ENCODE measurements at regions not wholly inside any gene's neighbourhood (a gene's known extent, or its start where the extent isn't known, plus 50 kb on each side); places are given as distances from the start of the nearest gene placed in this dataset.

DNA sequence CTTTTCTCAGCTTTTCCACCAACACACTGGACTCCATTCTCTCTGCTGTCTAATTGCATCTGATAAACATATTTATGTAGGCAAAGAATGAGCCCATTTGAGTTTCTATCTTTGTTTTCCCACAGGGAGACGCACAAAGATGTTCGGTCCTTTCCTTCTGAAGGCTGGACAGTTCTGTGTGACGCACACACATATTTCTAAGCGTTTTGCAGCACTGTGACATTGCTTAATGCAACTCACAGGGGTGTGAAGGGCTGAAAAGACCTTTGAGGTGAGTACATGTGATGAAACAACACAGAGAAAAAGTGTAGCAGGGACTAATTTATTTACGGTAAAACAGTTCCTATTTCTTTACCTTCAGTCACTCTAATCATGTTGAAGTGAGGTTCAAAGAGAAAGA, 323.1 kb upstream of the RUNX1 start:
- BruUV-seq (replicated peaks), result no TSS peak
- H3K4me1 ChIP-seq (ENCODE audit: control insufficient read depth, insufficient read depth, low read length), result no peaks in the 10 kb centered on the region
- no peak overlapping the region for H3K27ac ChIP-seq (ENCODE audit: low read length)
- POLR2A ChIA-PET, result no interaction called here
- ATAC-seq (no peak), DNase-seq (ENCODE audit: low read depth, low spot score) (no peak)
- H3K36me3 ChIP-seq (ENCODE audit: control insufficient read depth, insufficient read depth, low read length), result no peaks in the 10 kb centered on the region
- CTCF ChIA-PET, result no interaction called here
- intact Hi-C loops (cut with micrococcal nuclease; ENCODE audit: unreplicated experiment), result no loop called here
- TF ChIP-seq SIN3A (IDR thresholded peaks at IDR 0.05; ENCODE audit: borderline replicate concordance, insufficient read depth, low read depth, low read length) (no peak), TCF7L2 (IDR thresholded peaks at IDR 0.05; ENCODE audit: low read depth, low read length) (no peak), POLR2AphosphoS5 (IDR thresholded peaks at IDR 0.05; ENCODE audit: low read depth, low read length) (no peak)
- TF ChIP-seq, protein P1, sequence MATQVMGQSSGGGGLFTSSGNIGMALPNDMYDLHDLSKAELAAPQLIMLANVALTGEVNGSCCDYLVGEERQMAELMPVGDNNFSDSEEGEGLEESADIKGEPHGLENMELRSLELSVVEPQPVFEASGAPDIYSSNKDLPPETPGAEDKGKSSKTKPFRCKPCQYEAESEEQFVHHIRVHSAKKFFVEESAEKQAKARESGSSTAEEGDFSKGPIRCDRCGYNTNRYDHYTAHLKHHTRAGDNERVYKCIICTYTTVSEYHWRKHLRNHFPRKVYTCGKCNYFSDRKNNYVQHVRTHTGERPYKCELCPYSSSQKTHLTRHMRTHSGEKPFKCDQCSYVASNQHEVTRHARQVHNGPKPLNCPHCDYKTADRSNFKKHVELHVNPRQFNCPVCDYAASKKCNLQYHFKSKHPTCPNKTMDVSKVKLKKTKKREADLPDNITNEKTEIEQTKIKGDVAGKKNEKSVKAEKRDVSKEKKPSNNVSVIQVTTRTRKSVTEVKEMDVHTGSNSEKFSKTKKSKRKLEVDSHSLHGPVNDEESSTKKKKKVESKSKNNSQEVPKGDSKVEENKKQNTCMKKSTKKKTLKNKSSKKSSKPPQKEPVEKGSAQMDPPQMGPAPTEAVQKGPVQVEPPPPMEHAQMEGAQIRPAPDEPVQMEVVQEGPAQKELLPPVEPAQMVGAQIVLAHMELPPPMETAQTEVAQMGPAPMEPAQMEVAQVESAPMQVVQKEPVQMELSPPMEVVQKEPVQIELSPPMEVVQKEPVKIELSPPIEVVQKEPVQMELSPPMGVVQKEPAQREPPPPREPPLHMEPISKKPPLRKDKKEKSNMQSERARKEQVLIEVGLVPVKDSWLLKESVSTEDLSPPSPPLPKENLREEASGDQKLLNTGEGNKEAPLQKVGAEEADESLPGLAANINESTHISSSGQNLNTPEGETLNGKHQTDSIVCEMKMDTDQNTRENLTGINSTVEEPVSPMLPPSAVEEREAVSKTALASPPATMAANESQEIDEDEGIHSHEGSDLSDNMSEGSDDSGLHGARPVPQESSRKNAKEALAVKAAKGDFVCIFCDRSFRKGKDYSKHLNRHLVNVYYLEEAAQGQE (IDR thresholded peaks at IDR 0.05; ENCODE audit: insufficient read depth in 1 of 2, low read depth in 2 of 2, low read length in 1 of 2), result no peak
- TF ChIP-seq, protein P2, sequence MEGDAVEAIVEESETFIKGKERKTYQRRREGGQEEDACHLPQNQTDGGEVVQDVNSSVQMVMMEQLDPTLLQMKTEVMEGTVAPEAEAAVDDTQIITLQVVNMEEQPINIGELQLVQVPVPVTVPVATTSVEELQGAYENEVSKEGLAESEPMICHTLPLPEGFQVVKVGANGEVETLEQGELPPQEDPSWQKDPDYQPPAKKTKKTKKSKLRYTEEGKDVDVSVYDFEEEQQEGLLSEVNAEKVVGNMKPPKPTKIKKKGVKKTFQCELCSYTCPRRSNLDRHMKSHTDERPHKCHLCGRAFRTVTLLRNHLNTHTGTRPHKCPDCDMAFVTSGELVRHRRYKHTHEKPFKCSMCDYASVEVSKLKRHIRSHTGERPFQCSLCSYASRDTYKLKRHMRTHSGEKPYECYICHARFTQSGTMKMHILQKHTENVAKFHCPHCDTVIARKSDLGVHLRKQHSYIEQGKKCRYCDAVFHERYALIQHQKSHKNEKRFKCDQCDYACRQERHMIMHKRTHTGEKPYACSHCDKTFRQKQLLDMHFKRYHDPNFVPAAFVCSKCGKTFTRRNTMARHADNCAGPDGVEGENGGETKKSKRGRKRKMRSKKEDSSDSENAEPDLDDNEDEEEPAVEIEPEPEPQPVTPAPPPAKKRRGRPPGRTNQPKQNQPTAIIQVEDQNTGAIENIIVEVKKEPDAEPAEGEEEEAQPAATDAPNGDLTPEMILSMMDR (IDR thresholded peaks at IDR 0.05), result no peak
- no peak overlapping the region for H3K4me3 ChIP-seq (ENCODE audit: low read depth in 2 of 2, low read length in 2 of 2)
- in situ Hi-C loops (cut with HindIII; ENCODE audit: low pct_unique_long_range_greater_than_20kb, low sequenced_read_pairs), result no loop called here
- H3K9me3 ChIP-seq (ENCODE audit: control insufficient read depth, insufficient read depth, low read depth, low read length), result no peaks in the 10 kb centered on the region
- no peaks in the 10 kb centered on the region for H3K27me3 ChIP-seq (ENCODE audit: control insufficient read depth, insufficient read depth, low read length)

DNA sequence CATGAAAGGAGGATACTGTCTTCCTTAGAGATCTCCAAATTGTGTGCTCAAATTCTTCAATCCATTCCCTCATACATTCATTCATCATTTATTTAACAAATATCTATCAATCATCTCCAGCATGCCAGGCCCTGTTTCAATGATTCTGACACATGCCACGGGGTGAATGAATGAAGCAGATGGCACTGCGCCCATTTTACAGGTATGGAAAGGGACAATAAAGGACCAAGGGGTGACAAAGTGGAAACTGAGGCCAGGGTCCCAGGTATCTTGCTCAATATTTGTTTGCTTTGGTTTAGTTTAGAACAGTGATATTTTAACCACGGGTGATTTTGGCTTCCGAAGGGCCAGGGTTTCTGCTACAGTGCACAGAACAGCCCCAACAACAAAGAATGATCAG, 321.6 kb upstream of the RUNX1 start:
- ATAC-seq (no peak), DNase-seq (ENCODE audit: low read depth, low spot score) (no peak)
- in situ Hi-C loops (cut with HindIII; ENCODE audit: low pct_unique_long_range_greater_than_20kb, low sequenced_read_pairs) (no loop called here), intact Hi-C loops (cut with micrococcal nuclease; ENCODE audit: unreplicated experiment) (no loop called here)
- Histone ChIP-seq H3K4me1 (ENCODE audit: control insufficient read depth, insufficient read depth, low read length) (no peaks in the 10 kb centered on the region), H3K4me3 (ENCODE audit: low read depth in 2 of 2, low read length in 2 of 2) (no peak overlapping the region), H3K9me3 (ENCODE audit: control insufficient read depth, insufficient read depth, low read depth, low read length) (no peaks in the 10 kb centered on the region), H3K27me3 (ENCODE audit: control insufficient read depth, insufficient read depth, low read length) (no peaks in the 10 kb centered on the region), H3K27ac (ENCODE audit: low read length) (no peak overlapping the region), H3K36me3 (ENCODE audit: control insufficient read depth, insufficient read depth, low read length) (no peaks in the 10 kb centered on the region)
- ChIA-PET CTCF (no interaction called here), POLR2A (no interaction called here)
- TF ChIP-seq, protein P1 (IDR thresholded peaks at IDR 0.05; ENCODE audit: insufficient read depth in 1 of 2, low read depth in 2 of 2, low read length in 1 of 2), result no peak
- TF ChIP-seq POLR2AphosphoS5 (IDR thresholded peaks at IDR 0.05; ENCODE audit: low read depth, low read length) (no peak), SIN3A (IDR thresholded peaks at IDR 0.05; ENCODE audit: borderline replicate concordance, insufficient read depth, low read depth, low read length) (no peak), TCF7L2 (IDR thresholded peaks at IDR 0.05; ENCODE audit: low read depth, low read length) (no peak)
- TF ChIP-seq, protein P2 (IDR thresholded peaks at IDR 0.05), result no peak
- no TSS peak for BruUV-seq (replicated peaks)
